PC-3 (cell line): ENCODE measurements at regions not wholly inside any gene's neighbourhood (a gene's known extent, or its start where the extent isn't known, plus 50 kb on each side); places are given as distances from the start of the nearest gene placed in this dataset.

Source experiments
- CTCF ChIP-seq: fragments of 300-600 bp; sonication (generic); conservative IDR thresholded peaks from 2 replicates; pipeline ENCODE4 v1.5.1; 2017; ENCODE audit warnings: antibody characterized with exemption, low read depth, mild to moderate bottlenecking, low read length
- EZH2phosphoT487 ChIP-seq: fragments of 300-600 bp; sonication (generic); IDR thresholded peaks from 2 replicates; pipeline ENCODE4 v1.6.1; 2018; ENCODE audit warnings: mild to moderate bottlenecking, antibody characterized with exemption, low read length, borderline replicate concordance

DNA sequence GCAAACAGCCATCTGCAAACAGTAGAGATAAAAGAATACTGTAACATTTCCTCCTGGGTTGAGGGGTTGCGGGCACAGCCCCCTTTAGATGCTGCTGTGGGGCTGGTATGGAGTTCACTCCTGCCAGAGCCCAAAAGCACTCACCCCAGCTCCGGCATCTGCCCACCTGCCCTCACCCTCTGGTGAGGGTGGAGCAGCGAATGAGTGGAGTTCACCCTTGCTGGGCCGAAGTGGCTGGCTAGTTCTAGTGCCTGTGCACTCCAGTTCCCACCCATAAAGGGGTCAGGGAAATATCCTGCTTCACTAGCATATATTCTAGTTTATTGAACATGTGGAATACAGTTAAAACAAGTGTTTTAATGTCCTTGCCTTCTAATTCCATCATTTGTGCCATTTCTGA lies 209.7 kb upstream of the SGO1 start:
- TF ChIP-seq CTCF (no peak), EZH2phosphoT487 (no peak)
